Esophagus squamous epithelium (tissue), 4 donors: ENCODE measurements at regions not wholly inside any gene's neighbourhood (a gene's known extent, or its start where the extent isn't known, plus 50 kb on each side); places are given as distances from the start of the nearest gene placed in this dataset.

ENCODE experiments used
- CTCF ChIP-seq, 6 experiments: fragments of 450-650 bp in 4 of 6; fragments of 200-600 bp in 2 of 6; sonication (generic) in 2 of 6; IDR thresholded peaks; one replicate each; pipeline ENCODE4 v1.5.1; 2016 to 2019; ENCODE audit warnings: antibody characterized with exemption in 6 of 6, mild to moderate bottlenecking in 4 of 6, moderate library complexity in 4 of 6
- POLR2A ChIP-seq, 4 donors: fragments of 450-650 bp; IDR thresholded peaks; one replicate each; pipeline ENCODE4 v1.6.1; 2017; ENCODE audit warnings: antibody characterized with exemption in 4 of 4, mild to moderate bottlenecking in 4 of 4, moderate library complexity in 3 of 4

DNA sequence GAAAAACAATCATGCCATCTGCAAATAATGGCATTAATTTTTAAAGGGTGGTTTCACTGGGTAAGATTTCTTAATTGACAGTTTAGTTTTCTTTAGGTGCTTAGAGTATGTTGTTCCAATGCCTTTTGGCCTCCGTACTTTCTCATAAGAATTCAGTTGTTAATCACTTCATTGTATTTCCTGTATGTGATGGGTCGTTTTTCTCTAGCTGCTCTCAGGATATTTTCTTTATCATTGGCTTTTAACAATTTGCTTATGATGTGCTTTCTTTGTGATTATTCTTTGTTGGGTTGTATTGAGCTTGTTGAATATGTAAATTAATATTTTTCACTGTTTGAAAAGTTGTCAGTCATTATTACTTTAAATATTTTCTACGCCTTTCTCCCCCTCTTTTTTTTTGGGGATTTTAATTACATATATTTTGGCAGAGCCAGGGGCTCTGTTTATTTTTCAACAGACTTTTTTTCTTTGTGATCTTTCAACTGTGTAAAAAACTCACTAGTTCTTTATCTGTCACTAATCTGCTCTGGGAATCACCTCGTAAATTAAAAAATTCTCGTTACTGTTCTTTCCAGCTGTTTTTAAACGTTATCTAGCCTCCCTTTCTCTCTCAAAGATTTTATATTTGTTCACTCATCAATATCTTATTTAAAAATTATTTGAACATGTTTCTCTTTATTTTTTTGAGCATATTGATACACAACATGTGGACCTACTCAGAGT lies 56.2 kb upstream of the IL1R1 start:
- TF ChIP-seq CTCF (IDR thresholded peaks at IDR 0.05) (no peak), POLR2A (IDR thresholded peaks at IDR 0.05) (no peak)
